ENCODE measurements at regions not wholly inside any gene's neighbourhood (a gene's known extent, or its start where the extent isn't known, plus 50 kb on each side); places are given as distances from the start of the nearest gene placed in this dataset.

GRCh38 chr3:176206809-176207208, 990.5 kb downstream of the TBL1XR1 start:
- WGBS (ENCODE audit: insufficient coverage): no CpG with 5 or more reads among the region's 2 CpGs
- Histone ChIP-seq H3K4me1 (ENCODE audit: control insufficient read depth in 1 of 2, insufficient read depth in 2 of 2, low read length in 2 of 2) (no peaks in the 10 kb centered on the region), H3K4me2 (replicated peaks; ENCODE audit: extremely low read depth, low read length, poor library complexity, severe bottlenecking) (no peak overlapping the region), H2AFZ (ENCODE audit: insufficient read depth, low read depth, low read length, poor library complexity, severe bottlenecking) (no peak overlapping the region), H3K79me2 (ENCODE audit: insufficient read depth, low read length) (no peaks in the 10 kb centered on the region), H3K27ac (ENCODE audit: low read depth in 1 of 2, low read length in 2 of 2) (no peak overlapping the region), H4K20me1 (ENCODE audit: insufficient read depth, low read length) (no peaks in the 10 kb centered on the region), H3K9me3 (replicated peaks in 1 of 2; ENCODE audit: control insufficient read depth in 1 of 2, insufficient read depth in 1 of 2, low read length in 2 of 2) (peaks cover 9 to 28% of the 10 kb centered on the region in 2 donors), H3K27me3 (ENCODE audit: control insufficient read depth in 2 of 2, insufficient read depth in 2 of 2, low read length in 2 of 2) (no peaks in the 10 kb centered on the region), H3K4me3 (replicated peaks in 1 of 3; ENCODE audit: low read depth in 2 of 3, low read length in 3 of 3) (no peak overlapping the region), H3K36me3 (replicated peaks in 1 of 2; ENCODE audit: control insufficient read depth in 1 of 2, insufficient read depth in 2 of 2, low read length in 2 of 2) (no peaks in the 10 kb centered on the region), H3K9ac (ENCODE audit: insufficient read depth, low read length, poor library complexity, severe bottlenecking) (no peak overlapping the region)
- Mint-ChIP-seq H3K9me3 (peaks cover 0 to 11% (median 10%) of the 10 kb centered on the region in 7 donors), H3K4me1 (no peaks in the 10 kb centered on the region), H3K4me3 (no peak overlapping the region), H3K27ac (no peak overlapping the region), H3K36me3 (no peaks in the 10 kb centered on the region), H3K27me3 (ENCODE audit: low read depth in 3 of 3) (peaks cover 0 to 2% (median 1%) of the 10 kb centered on the region in 3 donors)
- DNase-seq: no peak
- TF ChIP-seq CTCF (IDR thresholded peaks at IDR 0.05): no peak
- intact Hi-C loops (cut with micrococcal nuclease): no loop called here

DNA sequence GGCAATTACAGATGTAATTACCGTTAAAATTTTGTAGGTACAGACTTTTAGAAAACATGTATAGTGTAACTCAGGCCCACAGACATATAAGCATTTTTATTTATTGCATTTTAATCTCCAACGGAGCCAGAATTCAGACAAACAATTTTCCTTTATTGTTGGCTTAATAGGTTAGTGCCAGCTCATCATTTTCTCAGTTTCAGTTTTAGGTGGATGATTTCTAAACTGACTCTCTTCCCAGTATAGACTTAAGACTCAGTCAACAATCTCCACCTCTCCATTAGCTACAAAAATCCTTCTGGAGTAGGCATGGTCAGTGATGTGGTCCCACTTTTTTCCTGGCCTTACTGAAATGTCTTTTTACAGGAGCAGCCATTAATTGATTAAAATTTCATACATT, 994.6 kb downstream of the TBL1XR1 start:
- no peaks in the 10 kb centered on the region for H3K36me3 Mint-ChIP-seq
- no peak overlapping the region for H2AFZ ChIP-seq (ENCODE audit: insufficient read depth, low read depth, low read length, poor library complexity, severe bottlenecking)
- no peaks in the 10 kb centered on the region for H4K20me1 ChIP-seq (ENCODE audit: insufficient read depth, low read length)
- no peaks in the 10 kb centered on the region for H3K4me1 Mint-ChIP-seq
- H3K4me2 ChIP-seq (replicated peaks; ENCODE audit: extremely low read depth, low read length, poor library complexity, severe bottlenecking): no peak overlapping the region
- no peak overlapping the region for H3K27ac ChIP-seq (ENCODE audit: low read depth in 1 of 2, low read length in 2 of 2)
- H3K9me3 ChIP-seq (replicated peaks in 1 of 2; ENCODE audit: control insufficient read depth in 1 of 2, insufficient read depth in 1 of 2, low read length in 2 of 2): peaks cover 3 to 26% of the 10 kb centered on the region in 2 donors
- H3K4me3 ChIP-seq (replicated peaks in 1 of 3; ENCODE audit: low read depth in 2 of 3, low read length in 3 of 3): no peak overlapping the region
- no peaks in the 10 kb centered on the region for H3K4me1 ChIP-seq (ENCODE audit: control insufficient read depth in 1 of 2, insufficient read depth in 2 of 2, low read length in 2 of 2)
- DNase-seq: no peak
- WGBS (ENCODE audit: insufficient coverage): no CpG with 5 or more reads among the region's 2 CpGs
- no peak overlapping the region for H3K4me3 Mint-ChIP-seq
- peaks cover 1 to 12% (median 6%) of the 10 kb centered on the region in 7 donors for H3K9me3 Mint-ChIP-seq
- intact Hi-C loops (cut with micrococcal nuclease): no loop called here
- H3K79me2 ChIP-seq (ENCODE audit: insufficient read depth, low read length): no peaks in the 10 kb centered on the region
- H3K9ac ChIP-seq (ENCODE audit: insufficient read depth, low read length, poor library complexity, severe bottlenecking): no peak overlapping the region
- TF ChIP-seq CTCF (IDR thresholded peaks at IDR 0.05): no peak
- H3K27ac Mint-ChIP-seq: no peak overlapping the region
- no peaks in the 10 kb centered on the region for H3K36me3 ChIP-seq (replicated peaks in 1 of 2; ENCODE audit: control insufficient read depth in 1 of 2, insufficient read depth in 2 of 2, low read length in 2 of 2)
- no peaks in the 10 kb centered on the region for H3K27me3 ChIP-seq (ENCODE audit: control insufficient read depth in 2 of 2, insufficient read depth in 2 of 2, low read length in 2 of 2)
- H3K27me3 Mint-ChIP-seq (ENCODE audit: low read depth in 3 of 3): peaks cover 0 to 2% (median 1%) of the 10 kb centered on the region in 3 donors
